NCI-H1436 treated with DMSO at 0.1 percent for 48 hours (cell line): ENCODE measurements at regions not wholly inside any gene's neighbourhood (a gene's known extent, or its start where the extent isn't known, plus 50 kb on each side); places are given as distances from the start of the nearest gene placed in this dataset.
"Not testable (repeated sequence)": the region's sequence is repeated elsewhere in the genome, so short reads cannot be mapped to it uniquely, and the experiment has no call there.

Experiments used
- DNase-seq: peaks from one replicate; lab custom pipeline; 2025; lab: John Stamatoyannopoulos, UW

GRCh38 chr1:233435622-233436021 is 108.1 kb downstream of the MAP3K21 start:
- no peak for DNase-seq

GRCh38 chr1:233439721-233440120 is 112.2 kb downstream of the MAP3K21 start:
- DNase-seq = no peak

- DNase-seq = peak; percentile 39
Measured at GRCh38 chr1:233440951-233441401, 113.5 kb downstream of the MAP3K21 start.

GRCh38 chr1:233442026-233442780 is 114.7 kb downstream of the MAP3K21 start:
- no peak for DNase-seq

- DNase-seq = no peak
Measured at GRCh38 chr1:233443040-233443760, 115.7 kb downstream of the MAP3K21 start.

GRCh38 chr1:233444484-233444883 is 117.0 kb downstream of the MAP3K21 start:
- no peak for DNase-seq

- DNase-seq = no peak
Measured at GRCh38 chr1:233445737-233446136, 118.2 kb downstream of the MAP3K21 start.

- no peak for DNase-seq
Measured at GRCh38 chr1:233446935-233447334, 119.4 kb downstream of the MAP3K21 start.

GRCh38 chr1:233448109-233448689 is 120.7 kb downstream of the MAP3K21 start:
- DNase-seq = no peak

GRCh38 chr1:233452724-233453123 is 125.2 kb downstream of the MAP3K21 start:
- DNase-seq = no peak

GRCh38 chr1:233453433-233454200 is 126.1 kb downstream of the MAP3K21 start:
- DNase-seq = no peak

- DNase-seq = no peak
Measured at GRCh38 chr1:233459470-233459945, 132.0 kb downstream of the MAP3K21 start.

- no peak for DNase-seq
Measured at GRCh38 chr1:233459968-233460367, 132.4 kb downstream of the MAP3K21 start.

- DNase-seq = no peak
Measured at GRCh38 chr1:233460692-233461091, 133.2 kb downstream of the MAP3K21 start.

GRCh38 chr1:233461847-233462246 is 134.3 kb downstream of the MAP3K21 start:
- no peak for DNase-seq

GRCh38 chr1:233463333-233463732 is 135.8 kb downstream of the MAP3K21 start:
- DNase-seq = no peak

- DNase-seq = no peak
Measured at GRCh38 chr1:233465745-233466343, 138.3 kb downstream of the MAP3K21 start.

GRCh38 chr1:233470741-233471499 is 143.0 kb upstream of the KCNK1 start:
- DNase-seq = no peak

GRCh38 chr1:233471851-233472250 is 142.1 kb upstream of the KCNK1 start:
- not testable (repeated sequence) for DNase-seq

GRCh38 chr1:233472796-233473195 is 141.1 kb upstream of the KCNK1 start:
- DNase-seq = not testable (repeated sequence)
